Hepatocyte (in vitro differentiated cells): ENCODE measurements at regions not wholly inside any gene's neighbourhood (a gene's known extent, or its start where the extent isn't known, plus 50 kb on each side); places are given as distances from the start of the nearest gene placed in this dataset.

Source experiments
- CTCF ChIP-seq: fragments of 200-600 bp; sonication (generic); IDR thresholded peaks from 2 replicates; pipeline ENCODE4 v1.5.1; 2016; ENCODE audit warnings: antibody characterized with exemption, mild to moderate bottlenecking; ENCODE audit not compliant: poor library complexity
- EZH2 ChIP-seq: fragments of 200-600 bp; sonication (generic); IDR thresholded peaks from 2 replicates; pipeline ENCODE4 v1.6.1; 2016; ENCODE audit warnings: antibody characterized with exemption, mild to moderate bottlenecking, borderline replicate concordance
- EZH2phosphoT487 ChIP-seq: fragments of 200-600 bp; sonication (generic); IDR thresholded peaks from one replicate; pipeline ENCODE4 v1.6.1; 2018; ENCODE audit warnings: antibody characterized with exemption, mild to moderate bottlenecking, low read depth, moderate library complexity; ENCODE audit not compliant: unreplicated experiment, severe bottlenecking

DNA sequence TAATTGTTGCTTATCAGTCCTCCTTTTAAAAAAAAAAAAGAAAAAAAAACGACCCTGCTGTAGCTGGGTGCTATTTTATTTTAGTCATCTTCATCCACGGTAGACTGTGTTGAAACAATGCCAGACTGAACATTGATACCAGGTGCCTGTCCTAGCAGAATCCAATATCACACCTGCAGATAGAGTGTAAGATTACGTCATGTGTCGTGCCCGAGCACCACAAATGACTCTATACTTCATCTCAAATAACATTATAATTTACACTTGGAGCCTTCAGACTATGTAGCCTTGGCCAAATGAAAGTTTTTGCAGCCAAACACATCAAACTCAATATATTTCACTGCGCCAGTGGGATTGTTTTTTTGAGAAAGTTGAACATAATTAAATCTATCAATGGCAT lies 410.6 kb downstream of the FGF9 start:
- TF ChIP-seq CTCF = no peak
- TF ChIP-seq EZH2 = no peak
- no peak for TF ChIP-seq EZH2phosphoT487
